Activated CD8-positive, alpha-beta memory T cell treated with anti-CD3 and anti-CD28 coated beads for 48 hours (primary cell): ENCODE measurements at regions not wholly inside any gene's neighbourhood (a gene's known extent, or its start where the extent isn't known, plus 50 kb on each side); places are given as distances from the start of the nearest gene placed in this dataset.
"Not testable (repeated sequence)": the region's sequence is repeated elsewhere in the genome, so short reads cannot be mapped to it uniquely, and the experiment has no call there.

ENCODE experiments used
- DNase-seq, 3 experiments: peaks; one replicate each; pipeline ENCODE4 v3.0.0-alpha.2; 2020; ENCODE audit warnings: low read depth in 2 of 3, low spot score in 2 of 3

GRCh38 chr6:164095056-164095455 is 680.5 kb downstream of the QKI start:
- no peak for DNase-seq

DNA sequence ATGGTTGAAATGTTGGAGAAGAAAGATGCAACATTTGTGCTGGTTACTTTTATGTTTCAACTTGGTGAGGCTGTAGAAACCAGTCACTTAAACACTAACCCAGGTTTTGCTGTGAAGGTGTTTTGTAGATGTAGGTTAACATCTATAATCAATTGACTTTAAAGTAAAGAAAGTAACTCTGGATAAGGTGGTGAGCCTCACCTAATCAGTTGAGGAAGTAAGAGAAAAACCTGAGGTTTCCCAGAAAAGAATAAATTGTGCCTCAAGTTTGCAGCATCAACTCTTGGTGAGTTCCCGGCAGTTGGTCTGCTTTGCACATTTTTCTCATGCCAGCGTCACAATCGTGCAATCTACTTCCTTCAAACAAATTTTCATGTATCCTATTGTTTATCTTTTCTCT is 673.4 kb downstream of the QKI start:
- no peak for DNase-seq

DNA sequence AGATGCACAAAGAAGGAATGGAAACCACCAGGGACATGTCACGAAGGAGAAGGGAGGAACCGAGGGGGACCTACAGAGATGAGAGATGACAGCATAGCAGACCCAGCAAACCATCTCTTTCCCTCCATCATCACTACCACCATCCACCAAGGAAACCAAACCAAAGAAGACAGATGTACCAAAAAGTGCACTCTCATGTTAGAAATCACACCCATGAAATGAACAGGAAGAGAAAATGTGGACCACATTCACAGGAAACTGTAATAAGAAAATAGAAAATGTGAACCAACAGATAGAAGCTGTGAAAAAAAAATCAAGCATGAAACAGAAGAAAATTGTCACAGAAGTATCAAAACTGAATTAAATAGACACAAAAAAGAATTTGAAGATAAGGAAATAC is 672.7 kb downstream of the QKI start:
- DNase-seq = no peak

GRCh38 chr6:164086076-164086887 is 671.8 kb downstream of the QKI start:
- no peak for DNase-seq

- no peak for DNase-seq
These were observed 670.9 kb downstream of the QKI start for GRCh38 chr6:164085091-164086075.

DNA sequence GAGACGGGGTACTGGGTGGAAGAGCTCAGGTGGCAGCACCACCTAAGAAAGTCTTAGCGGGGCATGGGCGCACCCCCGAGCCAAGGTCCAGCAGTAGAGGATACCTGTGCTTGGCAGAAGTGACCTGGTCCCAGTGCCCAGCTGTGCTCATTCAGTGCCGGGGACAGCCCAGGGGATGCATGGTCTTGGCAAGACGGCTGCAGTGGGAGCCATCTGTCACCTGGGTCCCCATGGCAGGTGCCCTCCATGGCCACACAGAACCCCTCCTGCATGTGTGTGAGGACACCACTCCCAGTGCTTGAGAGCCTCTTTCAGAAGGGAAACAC is 664.7 kb downstream of the QKI start:
- DNase-seq = no peak

- DNase-seq = no peak
These were observed 664.2 kb downstream of the QKI start for GRCh38 chr6:164078532-164079274.

DNA sequence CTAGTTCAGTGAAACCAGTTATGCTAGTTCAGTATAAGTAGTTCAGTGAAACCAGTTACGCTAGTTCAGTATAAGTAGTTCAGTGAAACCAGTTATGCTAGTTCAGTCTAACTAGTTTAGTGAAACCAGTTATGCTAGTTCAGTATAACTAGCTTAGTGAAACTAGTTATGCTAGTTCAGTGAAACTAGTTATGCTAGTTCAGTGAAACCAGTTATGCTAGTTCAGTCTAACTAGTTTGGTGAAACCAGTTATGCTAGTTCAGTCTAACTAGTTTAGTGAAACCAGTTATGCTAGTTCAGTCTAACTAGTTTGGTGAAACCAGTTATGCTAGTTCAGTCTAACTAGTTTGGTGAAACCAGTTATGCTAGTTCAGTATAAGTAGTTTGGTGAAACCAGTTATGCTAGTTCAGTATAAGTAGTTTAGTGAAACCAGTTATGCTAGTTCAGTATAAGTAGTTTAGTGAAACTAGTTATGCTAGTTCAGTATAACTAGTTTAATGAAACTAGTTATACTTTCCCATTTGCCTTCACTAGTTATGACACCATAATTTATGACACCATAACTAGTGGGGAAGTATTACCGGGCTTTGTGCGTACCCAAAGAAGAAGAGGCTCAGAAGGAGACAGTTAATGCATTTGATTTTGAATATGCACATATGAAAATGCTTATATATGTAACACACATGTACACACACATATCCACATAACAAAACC is 662.5 kb downstream of the QKI start:
- DNase-seq = not testable (repeated sequence)

DNA sequence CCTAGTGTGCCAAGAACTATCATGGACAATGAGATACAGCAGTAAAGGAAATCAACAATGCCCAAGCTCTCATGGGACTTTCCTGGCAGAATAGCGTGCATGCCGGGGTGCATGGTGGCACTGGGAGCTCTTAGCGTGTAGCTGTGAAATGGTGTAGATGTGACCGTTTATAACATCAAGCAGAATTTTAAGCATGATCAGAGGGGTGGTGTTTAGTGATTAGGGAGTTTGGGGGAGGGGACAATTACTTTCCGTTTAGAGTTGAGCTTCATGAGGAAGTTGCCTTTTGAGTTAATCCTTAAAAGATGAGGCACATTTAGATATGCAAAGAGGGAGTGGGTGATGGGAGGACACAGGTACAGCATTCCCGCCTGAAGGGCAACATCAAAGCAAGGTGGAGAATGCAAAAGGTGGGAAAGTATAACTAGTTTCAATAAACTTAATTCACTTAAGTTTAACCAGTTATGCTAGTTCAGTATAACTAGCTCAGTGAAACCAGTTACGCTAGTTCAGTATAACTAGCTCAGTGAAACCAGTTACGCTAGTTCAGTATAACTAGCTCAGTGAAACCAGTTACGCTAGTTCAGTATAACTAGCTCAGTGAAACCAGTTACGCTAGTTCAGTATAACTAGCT is 661.6 kb downstream of the QKI start:
- DNase-seq = no peak

- no peak for DNase-seq
These were observed 657.7 kb downstream of the QKI start for GRCh38 chr6:164072240-164072666.

DNA sequence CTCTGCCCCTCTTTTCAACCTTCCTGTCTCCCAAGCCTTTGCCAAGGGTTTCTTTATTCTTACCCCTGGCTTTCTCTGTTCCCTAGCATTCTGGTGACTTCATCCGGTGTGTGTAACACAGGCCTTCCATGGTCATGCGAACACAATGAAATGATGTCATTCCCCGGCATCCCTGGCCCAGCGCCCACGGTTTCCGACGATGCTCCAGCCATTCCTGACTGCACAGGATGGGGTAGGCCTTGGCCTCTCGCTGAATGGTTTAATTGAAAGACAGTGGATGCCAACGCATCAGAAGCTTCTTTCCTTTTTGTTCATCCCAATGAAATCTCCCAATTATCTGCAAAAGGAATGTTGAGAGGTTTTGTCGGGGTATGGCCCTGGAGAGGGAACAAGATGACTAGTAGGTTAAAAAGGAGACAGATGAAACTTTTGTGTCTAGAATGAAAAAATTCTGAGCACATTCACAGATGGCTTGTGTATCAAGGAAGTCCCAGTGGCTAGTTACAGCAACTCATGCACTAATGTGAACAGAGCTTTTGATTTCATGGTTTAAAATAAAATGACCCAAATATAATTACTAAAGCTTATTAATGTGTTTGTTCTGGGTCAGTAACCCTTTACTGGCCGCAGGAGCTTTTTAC is 655.0 kb downstream of the QKI start:
- DNase-seq = no peak

DNA sequence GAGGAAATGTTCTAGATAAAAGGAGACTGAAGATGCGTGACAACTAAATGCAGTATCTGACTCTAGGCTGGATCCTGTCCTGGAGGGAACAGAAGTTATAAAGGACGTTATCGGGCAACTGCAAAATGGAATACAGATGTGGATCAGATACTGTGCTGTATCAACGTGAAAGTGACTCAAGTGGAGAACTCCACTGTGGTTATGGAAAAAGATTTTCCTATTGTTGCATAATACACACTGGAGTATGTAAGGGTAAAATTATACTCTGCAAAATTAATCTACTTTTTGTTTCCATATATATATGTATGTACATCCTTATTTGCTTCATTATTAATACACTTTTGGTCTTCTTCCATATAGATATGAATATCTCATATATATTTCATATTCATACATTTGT is 654.0 kb downstream of the QKI start:
- no peak for DNase-seq

- DNase-seq = no peak
These were observed 652.2 kb downstream of the QKI start for GRCh38 chr6:164066766-164067165.

DNA sequence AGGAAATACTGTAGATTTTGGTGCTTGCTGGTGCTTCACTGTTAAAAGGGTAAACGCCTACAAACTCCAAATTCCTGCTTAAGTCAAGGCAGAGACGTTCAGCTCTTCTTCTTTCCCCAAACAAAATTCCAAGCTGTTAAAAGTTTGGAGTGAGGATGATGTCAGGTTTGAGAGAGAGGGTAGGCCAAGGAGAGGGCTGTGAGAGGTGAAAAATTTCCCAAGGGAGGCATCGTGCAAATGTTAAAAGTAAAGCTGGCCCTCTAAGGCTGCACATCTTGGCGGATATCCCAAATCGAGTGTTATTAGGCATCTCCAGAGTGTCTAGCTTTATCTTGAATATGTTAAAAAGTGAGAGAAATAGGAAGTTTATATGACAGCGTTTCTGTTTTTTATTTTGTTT is 651.8 kb downstream of the QKI start:
- DNase-seq = no peak

DNA sequence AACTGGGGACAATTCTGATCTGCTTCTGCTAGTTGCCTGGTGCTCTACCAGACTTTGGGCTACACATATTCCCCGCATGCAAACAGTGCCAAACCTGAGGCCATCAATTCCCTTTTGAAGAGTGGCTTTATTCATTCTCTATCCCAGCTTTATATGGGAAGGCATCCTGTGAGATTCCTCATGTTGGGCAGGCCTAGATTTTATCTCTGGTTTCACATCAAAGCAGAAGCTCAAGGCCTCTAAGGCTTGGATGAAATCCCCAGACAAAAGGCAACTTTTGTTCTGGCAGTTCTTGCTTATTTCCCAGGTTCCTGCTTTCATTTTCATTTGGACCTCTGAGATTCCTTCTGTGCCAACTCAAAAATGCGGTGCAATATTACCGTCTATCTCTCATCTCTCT is 648.8 kb downstream of the QKI start:
- no peak for DNase-seq

DNA sequence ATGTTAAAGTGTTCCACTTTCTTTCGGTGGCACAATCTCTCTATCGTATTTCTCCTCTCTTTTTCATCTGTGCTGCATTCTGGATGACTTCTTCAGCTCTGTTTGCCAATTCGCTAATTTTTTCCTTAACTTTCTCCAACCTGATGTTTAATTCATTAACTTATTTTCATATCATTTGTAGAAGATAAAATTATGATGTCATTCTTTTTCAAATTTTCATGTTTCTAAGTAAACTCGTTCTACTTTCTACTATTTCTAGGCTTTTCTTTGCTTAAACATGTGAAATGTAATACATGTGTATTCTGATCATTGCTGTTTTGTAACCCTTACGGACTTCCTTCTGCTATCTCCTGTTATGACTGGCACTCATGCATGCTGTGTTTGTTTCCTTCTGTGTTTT is 648.4 kb downstream of the QKI start:
- DNase-seq = no peak

- no peak for DNase-seq
These were observed 643.4 kb downstream of the QKI start for GRCh38 chr6:164057876-164058275.

DNA sequence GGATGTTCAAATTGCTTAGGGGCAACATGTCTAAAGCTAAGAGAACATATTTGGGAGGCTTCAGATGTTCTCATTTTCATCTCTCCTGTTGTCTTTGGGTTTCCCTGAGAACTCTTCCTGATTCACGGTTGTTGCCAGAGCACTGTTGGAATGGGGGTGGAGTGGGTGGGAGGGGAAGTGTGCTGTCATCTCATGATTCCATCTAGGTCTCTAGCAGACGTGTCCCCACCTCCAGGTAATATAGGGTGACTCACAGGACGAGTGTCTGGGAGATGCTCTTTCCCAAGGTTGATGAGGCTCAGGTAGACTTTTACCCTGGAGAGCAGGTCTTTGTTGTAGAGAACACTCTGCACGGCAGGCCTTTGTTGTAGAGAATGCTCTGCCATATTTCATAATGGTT is 636.9 kb downstream of the QKI start:
- no peak for DNase-seq

DNA sequence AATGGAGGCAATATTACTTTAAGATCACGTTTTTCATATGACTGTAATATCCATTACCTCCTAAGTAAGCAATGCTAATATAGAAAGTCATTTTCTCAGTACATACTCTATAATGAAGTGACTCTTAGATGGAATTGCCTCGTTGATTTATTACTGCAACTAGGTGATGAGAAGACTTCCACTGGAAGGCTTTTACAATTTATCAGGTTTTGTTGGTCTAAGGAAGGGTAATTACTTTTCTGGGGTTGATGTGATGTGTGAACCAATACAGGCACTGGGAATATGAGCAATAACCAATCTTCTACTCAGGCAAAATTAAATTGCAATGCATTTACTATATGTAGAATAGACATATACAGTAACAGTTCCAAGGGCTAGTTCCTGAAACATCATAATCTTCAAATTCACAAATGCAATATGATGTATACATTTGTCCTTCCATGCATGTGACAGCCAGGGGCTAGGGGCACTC is 635.0 kb downstream of the QKI start:
- DNase-seq = no peak
